ENCODE measurements at regions not wholly inside any gene's neighbourhood (a gene's known extent, or its start where the extent isn't known, plus 50 kb on each side); places are given as distances from the start of the nearest gene placed in this dataset.

DNA sequence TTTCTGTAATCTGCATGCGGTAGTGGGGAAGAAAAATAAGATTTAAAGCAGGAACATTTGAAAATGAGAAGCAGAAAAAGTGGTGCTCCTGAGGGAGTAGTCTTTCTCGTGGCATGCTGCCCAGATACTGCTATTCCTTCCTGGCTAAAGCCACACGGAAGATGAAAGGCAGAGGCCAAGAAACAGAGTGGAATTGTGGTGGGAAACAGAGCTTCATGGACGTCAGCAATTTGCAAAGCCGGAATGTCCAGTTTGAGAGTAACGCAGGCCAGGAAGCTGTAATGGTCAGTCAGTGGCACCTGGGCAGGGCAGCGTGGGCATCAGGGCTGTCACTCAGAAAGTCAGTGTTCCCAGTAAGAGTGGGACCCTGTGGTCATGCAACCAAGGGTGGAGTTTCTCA lies 63.7 kb upstream of the FMR1 start:
- no peak overlapping the region for H3K23ac ChIP-seq (ENCODE audit: insufficient read length, low read depth, low read length)
- H3K14ac ChIP-seq (ENCODE audit: insufficient read depth, low read length), result no peak overlapping the region
- H3K4me1 ChIP-seq (ENCODE audit: insufficient read depth, low read length), result no peaks in the 10 kb centered on the region
- H3K9ac ChIP-seq (ENCODE audit: extremely low read depth, insufficient read length, low read length), result no peak overlapping the region
- no peak overlapping the region for H4K91ac ChIP-seq (ENCODE audit: insufficient read length, low read depth, low read length)
- no peak overlapping the region for H2BK12ac ChIP-seq (ENCODE audit: insufficient read length, low read depth, low read length)
- no peak for DNase-seq
- peaks cover 0 to 8% of the 10 kb centered on the region in 2 experiments; a peak in 2 of 4 replicates for H3K4me1 Mint-ChIP-seq
- no peak overlapping the region for H3K4me3 Mint-ChIP-seq
- no peak overlapping the region for H3K27ac Mint-ChIP-seq
- no peaks in the 10 kb centered on the region for H4K20me1 ChIP-seq (ENCODE audit: control insufficient read depth, insufficient read depth, insufficient read length)
- no peak overlapping the region for H4K8ac ChIP-seq (replicated peaks; ENCODE audit: insufficient read length, low read depth, low read length)
- TF ChIP-seq, protein P1, sequence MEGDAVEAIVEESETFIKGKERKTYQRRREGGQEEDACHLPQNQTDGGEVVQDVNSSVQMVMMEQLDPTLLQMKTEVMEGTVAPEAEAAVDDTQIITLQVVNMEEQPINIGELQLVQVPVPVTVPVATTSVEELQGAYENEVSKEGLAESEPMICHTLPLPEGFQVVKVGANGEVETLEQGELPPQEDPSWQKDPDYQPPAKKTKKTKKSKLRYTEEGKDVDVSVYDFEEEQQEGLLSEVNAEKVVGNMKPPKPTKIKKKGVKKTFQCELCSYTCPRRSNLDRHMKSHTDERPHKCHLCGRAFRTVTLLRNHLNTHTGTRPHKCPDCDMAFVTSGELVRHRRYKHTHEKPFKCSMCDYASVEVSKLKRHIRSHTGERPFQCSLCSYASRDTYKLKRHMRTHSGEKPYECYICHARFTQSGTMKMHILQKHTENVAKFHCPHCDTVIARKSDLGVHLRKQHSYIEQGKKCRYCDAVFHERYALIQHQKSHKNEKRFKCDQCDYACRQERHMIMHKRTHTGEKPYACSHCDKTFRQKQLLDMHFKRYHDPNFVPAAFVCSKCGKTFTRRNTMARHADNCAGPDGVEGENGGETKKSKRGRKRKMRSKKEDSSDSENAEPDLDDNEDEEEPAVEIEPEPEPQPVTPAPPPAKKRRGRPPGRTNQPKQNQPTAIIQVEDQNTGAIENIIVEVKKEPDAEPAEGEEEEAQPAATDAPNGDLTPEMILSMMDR (conservative IDR thresholded peaks at IDR 0.05), result no peak
- no peak overlapping the region for H3T11ph ChIP-seq (ENCODE audit: low read length)
- H3K9me3 Mint-ChIP-seq, result peaks cover 49 to 61% of the 10 kb centered on the region in 2 experiments
- no peak overlapping the region for H2BK120ac ChIP-seq (ENCODE audit: low read depth, low read length, poor library complexity, severe bottlenecking)
- H3K23me2 ChIP-seq (ENCODE audit: insufficient read length, low read depth, low read length, poor library complexity, severe bottlenecking), result no peaks in the 10 kb centered on the region
- no peak overlapping the region for H3K18ac ChIP-seq (ENCODE audit: insufficient read length, low read depth, low read length)
- no peak overlapping the region for H3K56ac ChIP-seq (ENCODE audit: insufficient read length, low read depth, low read length)
- no peak overlapping the region for H3K4ac ChIP-seq (ENCODE audit: low read depth, low read length)
- H2BK15ac ChIP-seq (ENCODE audit: low read depth, low read length), result no peak overlapping the region
- H2BK5ac ChIP-seq (ENCODE audit: insufficient read length, low read length), result no peak overlapping the region
- H3K36me3 Mint-ChIP-seq (ENCODE audit: insufficient read depth in 1 of 3, low read depth in 3 of 3), result no peaks in the 10 kb centered on the region; a peak in 2 of 7 replicates
- H3K79me1 ChIP-seq (ENCODE audit: insufficient read depth, low read depth, low read length, poor library complexity, severe bottlenecking), result no peaks in the 10 kb centered on the region
- no peak overlapping the region for H2AK5ac ChIP-seq (ENCODE audit: insufficient read length, low read length)
- H3K9me3 ChIP-seq (ENCODE audit: control insufficient read depth, low read depth, low read length), result peaks cover 30% of the 10 kb centered on the region
- no CpG with 5 or more reads among the region's 7 CpGs for WGBS (ENCODE audit: extremely low coverage, insufficient read length, low lambda C conversion rate)
- no peaks in the 10 kb centered on the region for H3K79me2 ChIP-seq (ENCODE audit: insufficient read depth, low read length)
- H3K27ac ChIP-seq (ENCODE audit: insufficient read length, low read depth, low read length), result no peak overlapping the region
- no peak overlapping the region for H2BK20ac ChIP-seq (ENCODE audit: low read depth, low read length, poor library complexity, severe bottlenecking)
- H3K27me3 ChIP-seq (ENCODE audit: insufficient read depth, low read length), result no peaks in the 10 kb centered on the region
- 0 out of 2 replicates have a peak, but pooled peaks cover 2% of the 10 kb centered on the region for H3K27me3 Mint-ChIP-seq (ENCODE audit: low read depth)
- H3K4me2 ChIP-seq (ENCODE audit: insufficient read depth, insufficient read length, low read length), result no peak overlapping the region
- no peak overlapping the region for H4K5ac ChIP-seq (ENCODE audit: insufficient read length, low read depth, low read length)
- H2AFZ ChIP-seq (ENCODE audit: low read length), result no peak overlapping the region

All from H9 (cell line).